Activated CD4-positive, alpha-beta T cell treated with anti-CD3 and anti-CD28 coated beads, Interleukin-2, amount 50 U/mL, for 24 hours (primary cell): ENCODE measurements at regions not wholly inside any gene's neighbourhood (a gene's known extent, or its start where the extent isn't known, plus 50 kb on each side); places are given as distances from the start of the nearest gene placed in this dataset.

ENCODE experiments used
- DNase-seq, 2 donors: peaks; one replicate each; pipeline ENCODE4 v3.0.0-alpha.2; 2020; ENCODE audit warnings: low read depth in 1 of 2, low spot score in 1 of 2

DNA sequence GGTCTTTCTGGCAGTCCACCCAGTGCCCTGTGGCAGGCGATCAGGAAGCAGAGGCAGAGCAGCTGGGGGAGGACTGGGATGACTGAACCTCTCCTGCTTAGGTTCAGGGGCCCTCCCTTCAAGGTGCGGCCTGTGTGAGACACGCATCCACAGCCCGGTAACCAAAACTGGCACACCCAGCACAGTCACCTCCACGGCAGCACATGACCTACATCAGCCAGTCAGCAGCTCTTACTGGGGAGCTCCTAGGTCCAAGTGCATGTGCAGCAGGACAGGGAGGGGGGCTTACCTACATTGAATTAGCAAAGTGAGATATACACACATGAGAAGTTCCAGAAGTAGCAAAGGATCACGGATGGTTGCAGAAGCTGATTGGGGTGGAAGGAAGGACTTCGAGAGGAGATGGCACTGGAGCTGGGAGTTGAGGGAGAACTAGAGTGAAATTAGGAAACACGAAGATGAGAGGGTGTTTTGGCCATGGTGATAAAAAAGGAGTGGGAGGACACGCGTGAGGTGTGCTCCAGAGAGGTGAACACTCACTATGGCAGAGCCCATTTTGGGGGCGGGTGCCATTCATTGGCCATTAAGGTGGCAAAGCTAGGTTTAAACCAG, 51.4 kb upstream of the IRF2BP2 start:
- DNase-seq, result no peak

DNA sequence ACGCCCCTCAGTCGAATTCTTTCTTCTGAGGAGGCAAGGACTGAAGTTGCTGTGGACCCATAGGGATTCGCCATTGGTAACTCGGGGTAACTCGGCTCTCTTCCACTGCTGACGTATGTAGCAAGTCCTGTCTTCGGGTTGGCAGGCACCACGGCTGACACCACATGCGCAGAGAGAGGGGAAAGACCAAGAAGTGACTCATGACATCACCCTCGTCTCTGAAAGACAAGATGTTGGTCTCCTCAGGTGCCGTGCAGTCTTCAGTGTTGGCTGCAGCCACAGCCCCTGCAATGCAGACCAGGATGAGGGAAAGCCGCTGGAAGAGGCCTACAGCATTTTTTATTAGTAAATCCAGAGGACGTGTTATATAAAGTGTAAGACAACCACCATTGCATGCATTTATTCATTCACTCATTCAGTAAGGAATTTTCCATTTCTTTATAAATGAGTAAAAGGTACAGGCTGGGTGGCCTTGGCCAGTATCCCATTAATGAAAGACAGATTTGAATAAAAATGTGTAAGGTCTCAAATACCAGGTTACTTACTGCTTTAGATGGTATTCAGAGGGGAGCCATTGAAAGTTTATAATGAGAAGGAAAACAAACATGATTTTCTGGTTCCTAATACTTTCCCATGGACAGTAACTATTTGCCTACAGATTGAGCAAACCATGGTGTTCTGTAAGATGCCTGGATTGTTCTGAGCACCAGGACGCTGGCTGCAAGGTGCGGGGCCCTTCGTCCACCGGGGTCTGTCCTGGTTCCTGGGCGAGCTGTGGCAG, 50.7 kb upstream of the IRF2BP2 start:
- DNase-seq, result no peak
